Testis (tissue), 2 donors: ENCODE measurements at regions not wholly inside any gene's neighbourhood (a gene's known extent, or its start where the extent isn't known, plus 50 kb on each side); places are given as distances from the start of the nearest gene placed in this dataset.
"Not testable (repeated sequence)": the region's sequence is repeated elsewhere in the genome, so short reads cannot be mapped to it uniquely, and the experiment has no call there.

ENCODE experiments used
- CTCF ChIP-seq, 3 experiments: fragments of 450-650 bp in 2 of 3; fragments of 200-600 bp in 1 of 3; sonication (generic) in 1 of 3; IDR thresholded peaks; one replicate each; pipeline ENCODE4 v1.5.1; 2016 to 2019; ENCODE audit warnings: antibody characterized with exemption in 3 of 3, mild to moderate bottlenecking in 2 of 3, moderate library complexity in 1 of 3
- POLR2A ChIP-seq: fragments of 450-650 bp; IDR thresholded peaks from one replicate; pipeline ENCODE4 v1.6.1; 2017; ENCODE audit warnings: antibody characterized with exemption, mild to moderate bottlenecking, moderate library complexity

GRCh38 chr12:131632652-131633023 is 78.3 kb upstream of the SFSWAP start:
- TF ChIP-seq CTCF (IDR thresholded peaks at IDR 0.05); POLR2A: not testable (repeated sequence)
